ENCODE measurements at regions not wholly inside any gene's neighbourhood (a gene's known extent, or its start where the extent isn't known, plus 50 kb on each side); places are given as distances from the start of the nearest gene placed in this dataset.

GRCh38 chr21:40915114-40915513, 68.2 kb upstream of the DSCAM start:
- no peak overlapping the region for H3K4me3 Mint-ChIP-seq (ENCODE audit: unreplicated experiment)
- DNase-seq (ENCODE audit: extremely low spot score, unreplicated experiment) = no peak
- H3K36me3 Mint-ChIP-seq (ENCODE audit: unreplicated experiment) = no peaks in the 10 kb centered on the region
- no peaks in the 10 kb centered on the region for H3K27me3 Mint-ChIP-seq (ENCODE audit: unreplicated experiment)
- H3K4me1 Mint-ChIP-seq (ENCODE audit: unreplicated experiment) = no peaks in the 10 kb centered on the region
- no peak overlapping the region for H3K27ac Mint-ChIP-seq (ENCODE audit: unreplicated experiment)
- TF ChIP-seq, protein P1, sequence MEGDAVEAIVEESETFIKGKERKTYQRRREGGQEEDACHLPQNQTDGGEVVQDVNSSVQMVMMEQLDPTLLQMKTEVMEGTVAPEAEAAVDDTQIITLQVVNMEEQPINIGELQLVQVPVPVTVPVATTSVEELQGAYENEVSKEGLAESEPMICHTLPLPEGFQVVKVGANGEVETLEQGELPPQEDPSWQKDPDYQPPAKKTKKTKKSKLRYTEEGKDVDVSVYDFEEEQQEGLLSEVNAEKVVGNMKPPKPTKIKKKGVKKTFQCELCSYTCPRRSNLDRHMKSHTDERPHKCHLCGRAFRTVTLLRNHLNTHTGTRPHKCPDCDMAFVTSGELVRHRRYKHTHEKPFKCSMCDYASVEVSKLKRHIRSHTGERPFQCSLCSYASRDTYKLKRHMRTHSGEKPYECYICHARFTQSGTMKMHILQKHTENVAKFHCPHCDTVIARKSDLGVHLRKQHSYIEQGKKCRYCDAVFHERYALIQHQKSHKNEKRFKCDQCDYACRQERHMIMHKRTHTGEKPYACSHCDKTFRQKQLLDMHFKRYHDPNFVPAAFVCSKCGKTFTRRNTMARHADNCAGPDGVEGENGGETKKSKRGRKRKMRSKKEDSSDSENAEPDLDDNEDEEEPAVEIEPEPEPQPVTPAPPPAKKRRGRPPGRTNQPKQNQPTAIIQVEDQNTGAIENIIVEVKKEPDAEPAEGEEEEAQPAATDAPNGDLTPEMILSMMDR (IDR thresholded peaks at IDR 0.05) = no peak
- H3K9me3 Mint-ChIP-seq (ENCODE audit: unreplicated experiment) = peaks cover 21% of the 10 kb centered on the region

- TF ChIP-seq, protein P1 (IDR thresholded peaks at IDR 0.05) = no peak
- no peaks in the 10 kb centered on the region for H3K27me3 Mint-ChIP-seq (ENCODE audit: unreplicated experiment)
- H3K36me3 Mint-ChIP-seq (ENCODE audit: unreplicated experiment) = no peaks in the 10 kb centered on the region
- DNase-seq (ENCODE audit: extremely low spot score, unreplicated experiment) = no peak
- H3K4me1 Mint-ChIP-seq (ENCODE audit: unreplicated experiment) = no peaks in the 10 kb centered on the region
- H3K9me3 Mint-ChIP-seq (ENCODE audit: unreplicated experiment) = peaks cover 34% of the 10 kb centered on the region
- no peak overlapping the region for H3K27ac Mint-ChIP-seq (ENCODE audit: unreplicated experiment)
- H3K4me3 Mint-ChIP-seq (ENCODE audit: unreplicated experiment) = no peak overlapping the region
Measured at GRCh38 chr21:40923407-40923806, 76.4 kb upstream of the DSCAM start.

- Mint-ChIP-seq H3K36me3 (ENCODE audit: unreplicated experiment) (no peaks in the 10 kb centered on the region), H3K4me3 (ENCODE audit: unreplicated experiment) (no peak overlapping the region), H3K4me1 (ENCODE audit: unreplicated experiment) (no peaks in the 10 kb centered on the region), H3K27ac (ENCODE audit: unreplicated experiment) (no peak overlapping the region), H3K27me3 (ENCODE audit: unreplicated experiment) (no peaks in the 10 kb centered on the region), H3K9me3 (ENCODE audit: unreplicated experiment) (peaks cover 31% of the 10 kb centered on the region)
- no peak for DNase-seq (ENCODE audit: extremely low spot score, unreplicated experiment)
- TF ChIP-seq, protein P1 (IDR thresholded peaks at IDR 0.05) = no peak
Measured at GRCh38 chr21:40923901-40924300, 76.9 kb upstream of the DSCAM start.

DNA sequence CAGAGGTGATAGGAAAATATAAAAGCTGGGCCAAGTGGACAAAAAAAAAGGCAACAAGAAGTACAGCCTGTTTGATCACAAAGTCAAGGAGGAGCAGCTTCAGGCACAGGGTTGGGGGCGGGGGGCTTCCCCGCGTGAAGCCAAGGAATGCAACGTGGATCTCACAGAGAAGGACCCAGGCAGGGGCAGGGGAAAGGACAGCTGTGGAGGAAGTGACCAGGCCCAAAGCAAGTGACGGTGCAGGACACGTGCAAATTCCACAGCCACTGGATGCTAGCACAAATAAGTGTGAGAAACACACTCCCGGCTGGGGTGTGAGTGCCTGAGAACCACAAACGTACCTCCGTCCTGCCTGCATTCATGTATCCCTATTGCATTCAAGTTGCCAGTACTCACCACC, 77.7 kb upstream of the DSCAM start:
- TF ChIP-seq, protein P1 (IDR thresholded peaks at IDR 0.05) = no peak
- H3K36me3 Mint-ChIP-seq (ENCODE audit: unreplicated experiment) = no peaks in the 10 kb centered on the region

GRCh38 chr21:40926238-40926637, 79.3 kb upstream of the DSCAM start:
- TF ChIP-seq, protein P1 (IDR thresholded peaks at IDR 0.05) = no peak
- no peak for DNase-seq (ENCODE audit: extremely low spot score, unreplicated experiment)
- H3K27ac Mint-ChIP-seq (ENCODE audit: unreplicated experiment) = no peak overlapping the region
- H3K27me3 Mint-ChIP-seq (ENCODE audit: unreplicated experiment) = no peaks in the 10 kb centered on the region
- H3K9me3 Mint-ChIP-seq (ENCODE audit: unreplicated experiment) = peaks cover 35% of the 10 kb centered on the region
- H3K4me1 Mint-ChIP-seq (ENCODE audit: unreplicated experiment) = no peaks in the 10 kb centered on the region
- no peak overlapping the region for H3K4me3 Mint-ChIP-seq (ENCODE audit: unreplicated experiment)
- H3K36me3 Mint-ChIP-seq (ENCODE audit: unreplicated experiment) = no peaks in the 10 kb centered on the region

More for the DNA sequence above, 77.7 kb upstream of the DSCAM start:
- no peak for DNase-seq (ENCODE audit: extremely low spot score, unreplicated experiment)
- Mint-ChIP-seq H3K9me3 (ENCODE audit: unreplicated experiment) (peaks cover 35% of the 10 kb centered on the region), H3K27ac (ENCODE audit: unreplicated experiment) (no peak overlapping the region), H3K4me1 (ENCODE audit: unreplicated experiment) (no peaks in the 10 kb centered on the region), H3K4me3 (ENCODE audit: unreplicated experiment) (no peak overlapping the region), H3K27me3 (ENCODE audit: unreplicated experiment) (no peaks in the 10 kb centered on the region)

Measured in osteocyte (in vitro differentiated cells).